ENCODE measurements at regions not wholly inside any gene's neighbourhood (a gene's known extent, or its start where the extent isn't known, plus 50 kb on each side); places are given as distances from the start of the nearest gene placed in this dataset.
"Not testable (repeated sequence)": the region's sequence is repeated elsewhere in the genome, so short reads cannot be mapped to it uniquely, and the experiment has no call there.

GRCh38 chr18:77373730-77374445 lies 124.2 kb downstream of the GALR1 start:
- DNase-seq = no peak

DNA sequence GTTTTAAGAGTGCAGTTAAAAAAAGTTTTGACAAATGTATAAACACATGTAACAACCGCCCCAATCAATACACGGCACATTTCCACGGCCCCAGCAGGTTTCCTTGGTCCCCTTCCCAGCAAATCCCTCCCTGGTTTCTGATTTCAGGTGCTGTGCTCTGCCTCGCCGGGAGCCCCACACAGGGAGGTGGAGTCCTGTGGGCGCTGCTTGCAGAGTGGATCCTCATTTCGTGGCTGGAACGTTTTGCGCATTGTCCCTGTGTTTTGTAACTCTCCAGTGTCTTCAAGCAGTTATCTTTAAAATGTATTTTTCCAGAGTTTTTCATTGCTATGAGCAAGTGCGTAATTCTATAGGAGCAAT lies 124.8 kb downstream of the GALR1 start:
- no peak for DNase-seq

DNA sequence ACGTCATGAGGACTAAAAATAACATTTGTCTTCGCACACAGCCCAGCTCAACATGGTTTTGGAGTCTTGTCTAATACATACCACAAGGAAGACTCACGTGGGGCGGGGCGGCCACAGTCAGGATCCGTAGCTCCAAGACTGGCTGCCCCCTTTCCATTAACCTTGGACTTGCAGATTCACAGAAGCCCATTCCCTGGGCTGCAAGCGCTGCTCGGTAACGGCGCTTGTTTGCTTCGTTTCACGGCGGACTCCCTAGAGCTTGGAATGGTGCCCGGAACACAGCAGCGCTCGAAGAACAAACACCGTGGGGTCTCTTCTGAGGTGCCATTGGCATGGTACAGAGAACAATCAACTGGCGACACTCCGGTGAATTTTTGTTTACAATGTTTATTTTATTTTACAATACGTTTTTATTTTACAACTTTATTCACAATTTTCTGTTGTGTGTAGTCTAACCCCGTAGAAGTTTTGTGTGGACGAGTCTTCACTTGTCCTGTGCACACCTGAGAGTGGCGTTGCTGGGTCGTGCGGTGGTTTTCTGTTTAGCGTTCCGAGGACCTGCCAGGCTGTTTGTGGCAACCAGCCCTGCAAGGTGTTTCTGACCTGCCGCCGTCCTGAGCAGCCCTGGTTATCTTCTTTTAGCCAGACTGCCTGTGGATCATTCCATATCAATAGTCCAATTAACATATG lies 126.5 kb downstream of the GALR1 start:
- DNase-seq = peak; percentile 98

GRCh38 chr18:77376733-77377094 lies 127.1 kb downstream of the GALR1 start:
- no peak for DNase-seq

GRCh38 chr18:77377813-77378212 lies 128.2 kb downstream of the GALR1 start:
- DNase-seq = no peak

DNA sequence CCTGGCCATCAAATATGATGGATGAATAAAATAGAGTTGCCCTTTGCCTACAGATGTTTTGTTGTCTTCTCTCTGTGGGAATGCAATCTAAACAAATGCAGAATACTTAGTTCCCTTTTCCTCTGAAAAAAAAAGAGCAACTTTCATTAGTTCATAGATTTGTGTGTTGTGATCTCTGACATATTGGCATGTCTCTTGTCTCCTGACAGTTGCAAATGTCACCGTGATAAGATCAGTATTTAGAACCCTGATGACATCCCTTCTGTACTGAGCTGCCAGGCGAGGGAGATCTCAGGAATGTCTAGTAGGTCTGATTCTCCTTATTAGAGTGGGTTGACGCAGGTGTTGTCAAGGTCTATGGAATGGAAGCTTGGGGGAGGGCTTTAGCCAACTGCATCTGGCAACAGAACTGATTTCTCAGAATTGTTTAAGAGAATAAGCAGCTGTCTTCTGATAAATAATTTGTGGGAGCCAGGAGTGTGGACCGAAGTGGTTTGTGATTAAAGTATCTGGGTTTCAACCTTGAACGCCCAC lies 130.4 kb downstream of the GALR1 start:
- no peak for DNase-seq

GRCh38 chr18:77380695-77381094 lies 131.0 kb downstream of the GALR1 start:
- no peak for DNase-seq

GRCh38 chr18:77392321-77392720 lies 142.7 kb downstream of the GALR1 start:
- no peak for DNase-seq

DNA sequence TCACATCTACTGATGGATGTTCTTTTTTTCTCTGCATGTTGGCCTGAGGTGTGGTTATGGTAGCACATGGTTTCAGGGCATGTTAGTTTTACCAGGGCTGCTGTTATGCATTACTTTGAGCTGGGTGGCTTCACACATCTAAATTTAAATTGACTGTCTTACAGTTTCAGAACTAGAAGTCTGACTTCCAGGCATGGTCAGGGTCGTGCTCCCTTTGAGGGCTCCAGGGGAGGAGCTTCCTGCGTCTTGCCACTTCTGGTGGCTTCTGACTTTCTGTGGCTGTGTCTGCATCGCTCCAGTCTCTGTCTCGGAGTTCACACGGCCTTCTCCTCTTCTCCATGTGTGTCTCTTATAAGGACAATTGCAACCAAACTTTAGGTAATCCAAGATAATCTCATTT lies 143.9 kb downstream of the GALR1 start:
- no peak for DNase-seq

DNA sequence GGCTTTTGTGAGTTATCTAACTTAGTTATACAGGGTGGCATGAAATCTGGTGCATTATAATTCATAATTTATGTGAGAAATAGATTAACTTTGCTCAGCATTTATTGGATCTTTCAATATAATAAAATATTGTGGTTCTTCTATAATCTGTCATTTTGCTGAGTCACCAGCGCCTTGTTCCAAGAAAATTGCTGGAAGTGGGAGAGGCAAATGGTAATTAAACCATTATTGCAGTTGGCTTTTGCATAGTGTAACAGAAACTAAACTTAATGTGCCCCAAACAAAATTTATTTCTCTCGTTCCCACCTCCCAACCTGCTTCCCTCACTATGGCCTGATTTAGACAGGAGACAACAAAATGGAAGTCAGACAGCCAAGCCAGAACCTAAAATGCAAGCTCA lies 146.3 kb downstream of the GALR1 start:
- no peak for DNase-seq

GRCh38 chr18:77397056-77397455 lies 147.4 kb downstream of the GALR1 start:
- no peak for DNase-seq

DNA sequence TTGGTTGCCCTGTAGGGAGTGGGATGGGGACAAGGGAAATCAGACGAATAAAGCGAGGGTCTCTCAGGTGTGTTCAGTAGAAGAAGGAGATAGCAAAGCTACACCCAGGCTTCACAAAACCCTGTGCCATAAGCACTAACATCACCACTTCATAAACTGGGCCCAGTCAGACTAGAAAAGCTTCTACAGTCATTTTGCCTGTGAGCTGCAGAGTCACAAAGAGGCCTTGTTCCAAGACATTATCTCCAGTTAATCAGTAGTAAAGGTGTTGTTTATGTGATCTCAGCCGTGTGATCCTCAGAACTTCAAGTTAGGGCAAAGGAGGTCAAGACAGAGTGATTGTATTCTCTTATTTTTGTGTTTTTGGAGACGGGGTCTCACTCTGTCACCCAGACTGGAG lies 148.0 kb downstream of the GALR1 start:
- no peak for DNase-seq

DNA sequence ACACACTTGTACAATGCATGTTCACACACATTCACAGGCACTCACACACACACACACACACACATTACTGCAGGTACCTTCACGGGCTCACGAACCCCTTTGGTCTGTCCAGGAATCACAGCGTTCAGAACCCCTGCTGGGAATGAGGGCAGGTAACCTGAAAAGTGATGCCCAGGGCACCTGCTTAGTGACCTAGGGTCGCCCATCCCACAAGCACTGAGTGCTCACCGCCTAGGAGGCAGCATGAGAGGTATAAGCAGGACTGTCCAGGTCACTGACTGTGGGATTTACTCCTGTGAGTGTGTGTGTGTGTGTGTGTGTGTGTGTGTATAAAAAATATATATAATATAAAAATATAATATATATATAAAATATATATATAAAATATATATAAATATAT lies 150.9 kb downstream of the GALR1 start:
- DNase-seq = no peak

DNA sequence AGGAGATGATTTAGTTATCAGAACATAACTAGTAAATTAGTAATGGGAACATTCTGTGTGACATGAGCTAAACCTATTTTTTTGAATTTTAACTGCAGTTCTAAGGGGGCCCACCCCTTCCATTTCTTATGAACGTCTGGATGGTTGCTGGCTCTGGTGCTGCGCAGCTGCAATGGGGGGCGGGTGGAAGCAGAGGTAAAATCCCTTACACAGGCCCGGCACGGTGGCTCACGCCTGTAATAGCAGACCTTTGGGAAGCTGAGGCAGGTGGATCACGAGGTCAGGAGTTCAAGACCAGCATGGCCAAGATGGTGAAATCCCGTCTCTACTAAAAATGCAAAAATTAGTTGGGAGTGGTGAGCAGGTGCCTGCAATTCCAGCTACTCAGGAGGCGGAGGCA lies 151.5 kb downstream of the GALR1 start:
- DNase-seq = no peak

DNA sequence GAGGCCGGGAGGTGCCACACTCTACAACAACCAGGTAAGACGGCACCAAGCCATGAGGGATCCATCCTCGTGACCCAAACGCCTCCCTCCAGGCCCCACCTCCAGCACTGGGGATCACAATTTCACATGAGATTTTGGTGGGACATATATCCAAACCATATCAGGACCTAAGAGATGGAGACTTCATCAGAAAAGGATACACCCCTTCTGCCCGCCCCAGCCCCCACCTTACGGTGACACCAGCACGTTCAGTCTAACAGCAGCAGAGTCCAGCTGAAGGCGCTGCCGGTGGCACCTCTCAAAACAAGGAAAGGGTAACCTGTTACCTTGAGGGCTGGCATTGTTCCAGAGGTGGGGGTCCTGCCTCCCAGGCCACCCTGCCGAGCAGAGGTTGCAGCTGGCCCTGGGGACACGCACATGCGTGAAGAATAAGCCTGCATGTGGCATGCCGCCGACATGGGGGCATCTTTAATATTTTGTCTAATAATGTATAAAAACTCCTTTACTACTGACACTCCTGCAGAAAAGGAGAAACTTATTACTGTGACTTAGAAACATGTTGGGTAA lies 154.4 kb downstream of the GALR1 start:
- DNase-seq = no peak

- no peak for DNase-seq
These were observed 155.4 kb downstream of the GALR1 start for GRCh38 chr18:77405096-77405495.

DNA sequence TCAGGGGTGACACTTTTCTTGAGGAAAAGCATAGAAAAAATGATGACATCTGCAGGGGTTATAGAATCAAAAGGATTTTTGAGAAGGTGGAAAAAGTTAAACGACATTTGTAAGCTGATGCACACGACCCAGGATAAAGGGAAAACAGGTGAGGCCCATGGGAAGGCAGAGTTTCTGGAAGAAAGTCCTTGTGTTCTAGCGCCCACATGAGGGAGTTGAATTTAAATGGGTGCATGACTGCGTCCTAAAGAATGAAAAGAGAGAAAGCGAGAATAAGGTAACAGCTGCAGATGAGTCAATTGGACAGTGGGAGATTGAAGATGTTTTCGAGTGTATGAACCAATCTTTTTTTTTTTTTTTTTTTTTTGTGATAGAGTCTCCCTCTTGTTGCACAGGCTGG lies 158.1 kb downstream of the GALR1 start:
- no peak for DNase-seq

DNA sequence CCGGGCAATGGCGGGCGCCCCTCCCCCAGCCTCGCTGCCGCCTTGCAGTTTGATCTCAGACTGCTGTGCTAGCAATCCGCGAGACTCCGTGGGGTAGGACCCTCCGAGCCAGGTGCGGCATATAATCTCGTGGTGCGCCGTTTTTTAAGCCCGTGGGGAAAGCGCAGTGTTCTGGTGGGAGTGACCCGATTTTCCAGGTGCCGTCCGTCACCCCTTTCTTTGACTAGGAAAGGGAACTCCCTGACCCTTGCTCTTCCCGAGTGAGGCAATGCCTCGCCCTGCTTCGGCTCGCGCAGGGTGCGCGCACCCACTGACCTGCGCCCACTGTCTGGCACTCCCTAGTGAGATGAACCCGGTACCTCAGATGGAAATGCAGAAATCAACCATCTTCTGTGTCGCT lies 171.9 kb downstream of the GALR1 start:
- DNase-seq = not testable (repeated sequence)

GRCh38 chr18:77422974-77423867 lies 173.6 kb downstream of the GALR1 start:
- DNase-seq = no peak

- no peak for DNase-seq
These were observed 183.4 kb downstream of the GALR1 start for GRCh38 chr18:77433076-77433475.

DNA sequence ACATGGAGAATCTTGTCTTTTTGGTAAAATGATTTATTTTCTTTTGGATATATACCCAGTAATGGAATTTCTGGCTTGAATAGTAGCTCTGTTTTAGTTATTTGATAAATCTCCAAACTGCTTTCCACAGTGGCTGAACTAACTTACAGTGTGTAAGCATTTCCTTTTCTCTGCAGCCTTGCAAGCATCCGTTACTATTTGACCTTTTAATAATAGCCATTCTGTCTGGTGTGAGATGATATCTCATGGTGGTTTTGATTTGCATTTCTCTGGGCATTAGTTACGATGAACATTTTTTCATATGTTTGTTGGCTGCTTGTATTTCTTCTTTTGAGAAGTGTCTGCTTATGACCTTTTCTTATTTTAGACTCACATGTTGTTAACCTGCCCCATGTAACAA lies 190.2 kb downstream of the GALR1 start:
- DNase-seq = no peak

- DNase-seq = no peak
These were observed 192.7 kb downstream of the GALR1 start for GRCh38 chr18:77442393-77442792.

DNA sequence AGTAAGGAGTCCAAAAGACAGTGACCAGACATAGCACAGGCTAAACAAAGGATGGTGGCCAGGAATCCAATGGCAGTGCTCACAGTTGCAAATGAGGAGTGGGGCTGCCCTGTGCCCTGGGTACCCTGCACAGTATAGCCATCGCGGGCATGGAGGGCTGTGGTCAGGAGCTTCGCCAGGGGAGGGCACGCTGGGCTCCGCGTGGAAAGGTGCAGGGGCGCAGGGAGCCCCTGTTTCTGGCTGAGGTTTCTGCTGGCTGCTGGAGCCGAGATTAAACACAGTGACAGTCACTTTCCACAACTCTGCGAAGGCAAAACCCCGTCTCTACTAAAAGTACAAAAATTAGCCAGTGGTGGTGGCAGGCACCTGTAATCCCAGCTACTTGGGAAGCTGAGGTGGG lies 194.7 kb downstream of the GALR1 start:
- DNase-seq = no peak

All from COR-L47 (cell line).